Keratinocyte (primary cell): ENCODE measurements at regions not wholly inside any gene's neighbourhood (a gene's known extent, or its start where the extent isn't known, plus 50 kb on each side); places are given as distances from the start of the nearest gene placed in this dataset.

Experiments used
- DNase-seq: peaks from one replicate; pipeline ENCODE4 v3.0.0-alpha.2; 2011; ENCODE audit warnings: low read depth, missing footprints, low spot score
- FAIRE-seq: peaks from 2 replicates; lab custom pipeline; 2011; peaks lifted over from hg19 to GRCh38; lab: Jason Lieb, UNC
- H2AFZ ChIP-seq: 2 replicates; pipeline ENCODE4 v1.6.0; 2012; ENCODE audit warnings: low read length, control low read depth, inconsistent platforms; ENCODE audit not compliant: control insufficient read depth
- H3K27ac ChIP-seq: 2 replicates; pipeline ENCODE4 v1.5.1; 2011; ENCODE audit warnings: low read length; ENCODE audit not compliant: control insufficient read depth, insufficient read depth
- H3K27me3 ChIP-seq: 3 replicates; pipeline ENCODE4 v1.6.0; 2011; ENCODE audit warnings: low read length; ENCODE audit not compliant: control insufficient read depth, insufficient read depth; ENCODE audit errors: extremely low read depth
- H3K36me3 ChIP-seq, 2 experiments: 2 replicates in 1 of 2; 3 replicates in 1 of 2; pipeline ENCODE4 v1.5.1; 2011; ENCODE audit warnings: low read length in 2 of 2, mild to moderate bottlenecking in 1 of 2; ENCODE audit not compliant: control insufficient read depth in 2 of 2, insufficient read depth in 2 of 2; ENCODE audit errors: extremely low read depth in 1 of 2
- H3K4me1 ChIP-seq: 3 replicates; pipeline ENCODE4 v1.5.1; 2011; ENCODE audit warnings: low read length; ENCODE audit not compliant: control insufficient read depth, insufficient read depth; ENCODE audit errors: extremely low read depth
- H3K4me2 ChIP-seq: 3 replicates; pipeline ENCODE4 v1.6.0; 2011; ENCODE audit warnings: low read depth, low read length; ENCODE audit not compliant: control insufficient read depth, insufficient read depth; ENCODE audit errors: extremely low read depth
- H3K4me3 ChIP-seq, 3 experiments: fragments of 200-600 bp in 1 of 3; sonication (generic) in 1 of 3; 2 replicates in 2 of 3; 3 replicates in 1 of 3; pipeline ENCODE4 v1.5.1; 2011 to 2016; ENCODE audit warnings: low read length in 3 of 3, mild to moderate bottlenecking in 3 of 3, control low read depth in 2 of 3, inconsistent platforms in 1 of 3, low read depth in 1 of 3, mixed read lengths in 1 of 3, mixed run types in 1 of 3, moderate library complexity in 1 of 3; ENCODE audit not compliant: control insufficient read depth in 2 of 3, insufficient read depth in 2 of 3; ENCODE audit errors: extremely low read depth in 1 of 3
- H3K79me2 ChIP-seq: 2 replicates; pipeline ENCODE4 v1.6.0; 2012; ENCODE audit warnings: low read length; ENCODE audit not compliant: control insufficient read depth, insufficient read depth
- H3K9ac ChIP-seq: 3 replicates; pipeline ENCODE4 v1.6.0; 2011; ENCODE audit warnings: low read length; ENCODE audit not compliant: control insufficient read depth, insufficient read depth; ENCODE audit errors: extremely low read depth
- H3K9me1 ChIP-seq: 3 replicates; pipeline ENCODE4 v1.6.0; 2011; ENCODE audit warnings: low read length; ENCODE audit not compliant: control insufficient read depth, insufficient read depth; ENCODE audit errors: extremely low read depth
- H3K9me3 ChIP-seq: 2 replicates; pipeline ENCODE4 v1.5.1; 2012; ENCODE audit warnings: low read depth, low read length; ENCODE audit not compliant: control insufficient read depth
- H4K20me1 ChIP-seq: 3 replicates; pipeline ENCODE4 v1.6.0; 2011; ENCODE audit warnings: low read length; ENCODE audit not compliant: control insufficient read depth, insufficient read depth; ENCODE audit errors: extremely low read depth
- EZH2 ChIP-seq: IDR thresholded peaks from one replicate; pipeline ENCODE4 v1.6.1; 2012; ENCODE audit warnings: inconsistent platforms, mild to moderate bottlenecking, low read length, moderate library complexity
- dilution Hi-C: fragments of 300-500 bp; cut with MboI; formaldehyde crosslinking; loops from one replicate; pipeline ENCODE4 v1.7.0; 2020; ENCODE audit warnings: low sequenced_read_pairs; ENCODE audit not compliant: extremely low pct_ligation_motif_present
- TF ChIP-seq, protein P1 (sequence below), 3 experiments: IDR thresholded peaks in 1 of 3; conservative IDR thresholded peaks in 1 of 3; optimal IDR thresholded peaks in 1 of 3; 2 replicates in 2 of 3; 3 replicates in 1 of 3; pipeline versions ENCODE3 to v1.5.1; 2011; ENCODE audit warnings: low read length in 3 of 3, mild to moderate bottlenecking in 3 of 3, moderate library complexity in 2 of 3, control low read depth in 1 of 3, inconsistent platforms in 1 of 3; ENCODE audit not compliant: insufficient read depth in 2 of 3; ENCODE audit errors: extremely low read depth in 1 of 3

GRCh38 chr1:55605155-55605554, 390.0 kb upstream of the USP24 start:
- no peak overlapping the region for H3K9ac ChIP-seq
- H3K27me3 ChIP-seq = no peaks in the 10 kb centered on the region

DNA sequence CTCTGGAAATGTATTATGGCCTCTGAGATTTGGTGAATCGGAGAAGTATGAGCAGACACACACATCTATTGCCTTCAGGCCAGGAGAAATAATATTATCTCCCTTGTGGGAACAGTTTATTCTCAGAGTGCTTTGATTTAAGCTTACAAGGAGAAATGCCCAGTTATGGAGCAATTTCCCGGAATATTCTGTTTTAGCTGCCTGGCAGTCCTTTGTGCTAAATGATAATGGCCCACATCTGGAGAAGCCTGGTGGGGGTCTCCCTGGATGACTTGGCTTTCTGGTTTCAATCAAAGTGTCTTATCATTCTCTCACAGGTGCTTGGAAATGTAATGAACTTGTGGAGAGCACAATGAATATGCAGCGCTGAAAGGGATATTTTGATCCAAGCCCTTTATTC, 389.6 kb upstream of the USP24 start:
- no peak for FAIRE-seq
- Histone ChIP-seq H3K9me3 (no peaks in the 10 kb centered on the region), H3K4me1 (no peaks in the 10 kb centered on the region), H3K79me2 (no peaks in the 10 kb centered on the region), H3K9me1 (no peaks in the 10 kb centered on the region), H3K4me2 (no peak overlapping the region), H3K9ac (no peak overlapping the region), H2AFZ (no peak overlapping the region), H3K27ac (no peak overlapping the region), H3K27me3 (no peaks in the 10 kb centered on the region), H3K36me3 (no peaks in the 10 kb centered on the region), H3K4me3 (no peak overlapping the region), H4K20me1 (no peaks in the 10 kb centered on the region)
- no peak for TF ChIP-seq EZH2
- TF ChIP-seq, protein P1, sequence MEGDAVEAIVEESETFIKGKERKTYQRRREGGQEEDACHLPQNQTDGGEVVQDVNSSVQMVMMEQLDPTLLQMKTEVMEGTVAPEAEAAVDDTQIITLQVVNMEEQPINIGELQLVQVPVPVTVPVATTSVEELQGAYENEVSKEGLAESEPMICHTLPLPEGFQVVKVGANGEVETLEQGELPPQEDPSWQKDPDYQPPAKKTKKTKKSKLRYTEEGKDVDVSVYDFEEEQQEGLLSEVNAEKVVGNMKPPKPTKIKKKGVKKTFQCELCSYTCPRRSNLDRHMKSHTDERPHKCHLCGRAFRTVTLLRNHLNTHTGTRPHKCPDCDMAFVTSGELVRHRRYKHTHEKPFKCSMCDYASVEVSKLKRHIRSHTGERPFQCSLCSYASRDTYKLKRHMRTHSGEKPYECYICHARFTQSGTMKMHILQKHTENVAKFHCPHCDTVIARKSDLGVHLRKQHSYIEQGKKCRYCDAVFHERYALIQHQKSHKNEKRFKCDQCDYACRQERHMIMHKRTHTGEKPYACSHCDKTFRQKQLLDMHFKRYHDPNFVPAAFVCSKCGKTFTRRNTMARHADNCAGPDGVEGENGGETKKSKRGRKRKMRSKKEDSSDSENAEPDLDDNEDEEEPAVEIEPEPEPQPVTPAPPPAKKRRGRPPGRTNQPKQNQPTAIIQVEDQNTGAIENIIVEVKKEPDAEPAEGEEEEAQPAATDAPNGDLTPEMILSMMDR (optimal IDR thresholded peaks at IDR 0.05 in 1 of 3, IDR thresholded peaks at IDR 0.05 in 1 of 3, conservative IDR thresholded peaks at IDR 0.05 in 1 of 3; ENCODE audit: extremely low read depth in 1 of 3, insufficient read depth in 2 of 3, low read length in 3 of 3) = no peak
- dilution Hi-C loops = no loop called here
- DNase-seq = no peak

More at GRCh38 chr1:55605155-55605554, 390.0 kb upstream of the USP24 start:
- no peak overlapping the region for H3K4me3 ChIP-seq
- H3K9me3 ChIP-seq = no peaks in the 10 kb centered on the region
- dilution Hi-C loops = no loop called here
- no peaks in the 10 kb centered on the region for H3K9me1 ChIP-seq
- no peak overlapping the region for H2AFZ ChIP-seq
- H3K4me1 ChIP-seq = no peaks in the 10 kb centered on the region
- H3K79me2 ChIP-seq = no peaks in the 10 kb centered on the region
- no peak overlapping the region for H3K27ac ChIP-seq
- no peak overlapping the region for H3K4me2 ChIP-seq
- DNase-seq (no peak), FAIRE-seq (no peak)
- no peaks in the 10 kb centered on the region for H4K20me1 ChIP-seq
- TF ChIP-seq EZH2 = no peak
- TF ChIP-seq, protein P1 (optimal IDR thresholded peaks at IDR 0.05 in 1 of 3, IDR thresholded peaks at IDR 0.05 in 1 of 3, conservative IDR thresholded peaks at IDR 0.05 in 1 of 3; ENCODE audit: extremely low read depth in 1 of 3, insufficient read depth in 2 of 3, low read length in 3 of 3) = no peak
- no peaks in the 10 kb centered on the region for H3K36me3 ChIP-seq
